ENCODE measurements at regions not wholly inside any gene's neighbourhood (a gene's known extent, or its start where the extent isn't known, plus 50 kb on each side); places are given as distances from the start of the nearest gene placed in this dataset.

DNA sequence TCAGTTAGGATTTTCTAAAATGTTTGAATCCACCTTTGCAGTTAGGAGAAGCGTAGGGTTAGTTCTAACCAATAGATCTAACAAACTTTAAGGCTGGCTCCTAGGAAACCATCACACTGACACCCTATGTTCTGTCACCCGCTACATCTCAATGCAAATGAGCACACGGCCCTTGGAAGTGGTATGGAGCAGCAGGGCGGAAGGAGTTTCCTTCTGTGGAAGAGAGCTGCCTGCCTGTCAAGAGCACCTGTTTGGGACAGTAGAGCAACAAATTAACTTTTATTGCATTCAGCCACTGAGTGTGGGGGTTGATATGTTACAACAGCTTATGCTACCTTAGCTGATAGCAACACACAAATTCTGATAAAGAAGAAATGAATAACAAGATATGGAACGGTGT lies 306.9 kb upstream of the RAB6C start:
- DNase-seq = no peak

- DNase-seq = no peak
Observed at GRCh38 chr2:129673234-129673633, 306.2 kb upstream of the RAB6C start.

- DNase-seq = no peak
Observed at GRCh38 chr2:129673847-129674711, 305.4 kb upstream of the RAB6C start.

DNA sequence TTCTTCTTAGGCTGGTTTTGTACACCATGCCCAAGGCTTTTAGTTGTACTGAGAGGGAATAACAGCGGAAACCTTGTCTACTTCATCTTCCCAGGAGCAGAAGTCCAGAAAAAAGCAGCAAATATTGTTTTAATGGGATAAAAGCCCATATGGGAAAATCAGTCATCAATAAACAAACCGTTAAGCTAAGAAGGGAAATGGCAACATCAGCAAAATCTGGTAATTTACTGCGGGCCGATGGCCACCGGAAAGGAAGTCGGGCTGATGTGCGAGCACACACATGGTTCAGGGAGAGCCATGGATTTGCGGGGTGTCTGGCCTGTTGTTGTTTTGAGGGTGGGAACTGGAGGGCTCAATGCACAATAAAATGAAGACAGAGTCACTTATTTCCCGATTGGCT lies 300.7 kb upstream of the RAB6C start:
- DNase-seq = no peak

DNA sequence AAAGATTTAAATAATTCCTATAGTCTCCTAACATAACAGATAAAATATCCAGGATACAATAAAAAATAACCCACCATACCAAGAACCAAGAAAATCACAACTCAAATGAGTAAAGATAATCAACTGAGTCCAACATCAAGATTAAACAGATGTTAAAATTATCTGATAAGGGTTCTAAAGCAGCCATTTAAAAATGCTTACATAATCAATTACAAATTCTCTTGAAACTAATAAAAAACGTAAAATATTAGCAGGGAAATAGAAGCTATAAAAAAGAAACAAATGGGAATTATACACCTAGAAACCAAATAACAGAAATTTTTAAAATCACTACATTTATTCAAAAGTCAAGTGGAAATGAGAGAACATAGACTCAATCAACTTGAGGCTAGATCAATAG lies 297.7 kb upstream of the RAB6C start:
- no peak for DNase-seq

DNA sequence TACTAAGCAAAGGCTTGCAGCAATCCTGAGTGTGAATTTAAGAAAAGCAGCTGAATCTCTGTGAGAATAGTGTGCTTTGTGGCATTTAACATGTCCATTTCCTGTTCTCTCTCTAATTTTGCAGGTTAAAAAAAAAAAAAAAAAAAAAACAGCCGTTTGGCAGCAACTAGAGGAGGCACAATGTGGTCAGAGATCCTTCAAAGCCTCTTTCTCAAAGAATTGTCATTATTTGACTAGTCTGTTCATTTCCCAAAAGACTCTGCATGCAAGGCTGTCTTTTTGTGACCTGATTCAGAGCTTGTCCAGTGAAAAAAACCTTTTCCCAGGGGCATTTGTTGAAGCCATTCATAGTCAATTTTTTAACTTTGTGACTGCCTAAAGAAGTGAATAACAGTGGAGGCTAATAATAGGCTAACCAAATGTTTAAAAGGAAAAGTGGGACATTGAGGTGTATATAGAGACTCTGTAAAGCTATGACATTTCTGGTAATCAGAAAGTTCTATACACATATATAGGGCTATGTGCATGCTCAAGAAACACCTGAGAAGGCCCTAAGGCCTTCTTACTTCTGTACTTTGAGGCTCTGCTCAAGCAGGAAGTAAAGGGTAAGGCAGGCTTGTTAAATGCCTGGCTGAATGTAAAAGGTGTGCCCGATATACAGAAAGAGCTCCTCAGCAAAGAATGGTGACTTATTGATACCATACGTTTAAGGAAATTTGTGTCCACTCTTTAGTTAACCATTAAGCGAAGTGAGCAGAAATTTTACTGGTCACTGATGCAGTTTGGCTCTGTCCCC lies 289.6 kb upstream of the RAB6C start:
- no peak for DNase-seq

DNA sequence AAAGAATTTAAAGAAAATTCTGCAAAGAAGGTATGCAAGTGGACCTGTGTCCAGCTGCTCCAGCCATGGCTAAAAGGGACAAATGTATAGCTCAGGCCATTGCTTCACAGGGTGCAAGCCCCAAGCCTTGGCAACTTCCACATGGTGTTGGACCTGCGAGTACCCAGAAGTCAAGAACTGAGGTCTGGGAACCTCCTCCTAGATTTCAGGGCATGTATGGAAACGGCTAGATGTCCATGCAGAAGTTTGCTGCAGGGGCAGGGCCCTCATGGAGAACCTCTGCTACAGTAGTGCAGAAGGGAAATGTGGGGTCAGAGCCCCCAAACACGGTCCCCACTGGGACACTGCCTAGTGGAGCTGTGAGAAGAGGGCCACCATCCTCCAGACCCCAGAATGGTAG lies 284.0 kb upstream of the RAB6C start:
- no peak for DNase-seq

DNA sequence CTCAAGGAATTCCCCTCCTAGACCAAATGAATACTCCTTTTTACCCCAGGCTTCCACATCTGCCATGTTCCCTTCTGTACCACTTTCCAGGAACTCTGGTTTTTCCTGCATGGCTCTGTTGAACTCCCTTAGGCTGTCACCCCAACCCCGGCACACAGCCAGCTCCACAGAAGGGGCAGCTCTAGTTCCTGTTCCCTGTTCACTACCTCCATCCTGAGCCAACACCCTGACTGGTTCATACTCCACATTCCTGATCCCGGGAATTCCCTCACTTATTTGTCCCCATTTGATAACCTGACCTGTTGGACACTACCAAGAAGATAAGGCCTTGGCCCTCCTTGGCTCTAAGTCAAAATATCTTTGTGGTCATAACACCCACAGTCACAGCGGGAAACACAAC lies 280.9 kb upstream of the RAB6C start:
- no peak for DNase-seq

- no peak for DNase-seq
Observed at GRCh38 chr2:129699781-129700573, 279.5 kb upstream of the RAB6C start.

DNA sequence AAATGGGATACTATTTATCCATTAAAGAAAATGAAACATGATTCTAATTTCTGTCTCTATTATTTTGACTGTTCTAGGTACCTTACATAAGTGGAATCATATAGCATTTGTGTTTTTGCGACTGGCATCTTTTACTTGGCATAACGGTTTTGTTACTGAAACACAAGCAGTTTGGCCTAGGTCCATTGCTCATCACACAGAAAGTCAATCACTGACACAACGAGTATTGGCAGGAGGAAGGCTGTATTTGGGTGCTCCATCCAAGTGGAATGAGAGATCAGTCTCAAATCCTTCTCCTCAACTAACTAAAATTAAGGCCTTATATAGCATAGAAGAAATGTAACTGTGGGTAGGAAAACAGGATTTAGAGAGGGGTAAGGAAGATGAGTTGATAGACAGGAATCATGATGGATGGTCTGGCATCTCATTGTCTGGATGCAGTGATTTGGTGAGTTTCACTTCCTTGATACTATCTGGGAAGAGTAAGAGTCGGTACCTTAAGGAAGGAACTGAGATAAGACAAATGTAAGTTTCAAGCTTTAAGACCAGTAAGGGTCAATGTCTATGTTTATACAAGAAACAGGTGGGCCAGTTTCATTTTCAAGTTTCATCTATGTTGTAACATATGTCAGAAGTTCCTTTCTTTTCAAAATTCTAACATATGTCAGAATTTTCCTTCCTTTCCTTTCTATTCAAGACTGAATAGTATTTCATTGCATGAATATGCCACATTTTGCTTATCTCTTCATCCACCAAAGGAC lies 276.9 kb upstream of the RAB6C start:
- DNase-seq = no peak

GRCh38 chr2:129705085-129705484 lies 274.4 kb upstream of the RAB6C start:
- no peak for DNase-seq

GRCh38 chr2:129707800-129708199 lies 271.7 kb upstream of the RAB6C start:
- no peak for DNase-seq

- DNase-seq = no peak
Observed at GRCh38 chr2:129708221-129708967, 271.1 kb upstream of the RAB6C start.

GRCh38 chr2:129709001-129709955 lies 270.2 kb upstream of the RAB6C start:
- no peak for DNase-seq

DNA sequence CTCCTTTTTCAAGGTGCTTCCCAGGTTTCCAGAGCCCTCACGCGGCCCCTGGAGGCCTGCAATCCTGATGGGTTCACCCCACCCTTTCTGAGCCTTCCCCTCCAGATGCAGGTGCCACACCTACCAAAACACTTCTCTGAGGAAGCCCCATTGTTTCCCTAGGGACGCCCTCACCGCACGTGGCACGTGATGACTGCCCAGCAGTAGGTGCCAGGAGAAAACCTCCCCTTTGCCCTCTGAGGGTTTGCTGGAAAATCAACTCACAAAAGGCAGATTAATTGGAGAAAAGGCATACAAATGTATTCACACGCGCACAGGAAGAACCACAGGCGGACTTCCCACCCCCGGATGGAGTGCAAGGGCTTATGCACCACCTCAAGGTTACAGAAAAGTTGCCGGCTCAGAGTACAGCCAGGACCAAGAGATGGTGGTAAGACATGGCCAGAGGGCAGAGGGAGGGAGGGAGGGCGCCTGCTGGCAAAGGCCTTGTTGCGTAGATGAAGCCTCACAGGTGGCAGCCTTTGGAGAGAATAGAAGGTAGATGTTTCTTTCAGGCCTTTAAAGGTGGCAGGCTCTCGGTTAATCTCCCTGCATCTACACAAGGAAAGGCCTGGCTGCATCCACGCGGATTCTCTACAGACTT lies 269.4 kb upstream of the RAB6C start:
- no peak for DNase-seq

GRCh38 chr2:129710670-129711495 lies 268.6 kb upstream of the RAB6C start:
- DNase-seq = no peak

GRCh38 chr2:129711816-129712675 lies 267.4 kb upstream of the RAB6C start:
- no peak for DNase-seq

DNA sequence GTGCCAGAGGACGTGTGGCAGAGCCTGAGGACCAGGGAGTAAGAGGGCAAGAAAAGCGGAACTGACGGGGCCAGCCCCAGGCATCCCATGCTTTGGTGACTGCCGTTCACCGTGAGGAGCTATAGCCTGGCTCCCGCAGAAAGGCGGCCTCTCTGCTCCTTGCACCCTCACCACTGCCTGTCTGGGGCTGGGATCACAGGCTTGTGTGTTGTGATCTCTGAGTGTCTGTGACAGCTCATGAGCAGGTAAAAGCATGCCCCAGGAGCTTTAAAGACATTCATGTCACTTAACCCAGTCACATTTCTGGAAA lies 266.8 kb upstream of the RAB6C start:
- no peak for DNase-seq

Data from stimulated activated CD4-positive, alpha-beta T cell treated with anti-CD3 and anti-CD28 coated beads, Interleukin-15, amount 100 ng/mL, for 24 hours (primary cell).